ENCODE measurements at regions not wholly inside any gene's neighbourhood (a gene's known extent, or its start where the extent isn't known, plus 50 kb on each side); places are given as distances from the start of the nearest gene placed in this dataset.

GRCh38 chr6:140228491-140228890, 854.0 kb upstream of the CITED2 start:
- POLR2A ChIA-PET (ENCODE audit: unreplicated experiment): no interaction called here
- no peak overlapping the region for H3K27ac ChIP-seq
- no peaks in the 10 kb centered on the region for H3K9me3 ChIP-seq (ENCODE audit: insufficient read depth, low read depth)
- no peaks in the 10 kb centered on the region for H3K79me2 ChIP-seq (ENCODE audit: low read depth)
- TF ChIP-seq EZH2 (IDR thresholded peaks at IDR 0.05; ENCODE audit: low read depth): no peak
- no peak for TF ChIP-seq CTCF (conservative IDR thresholded peaks at IDR 0.05)
- H3K36me3 ChIP-seq (ENCODE audit: low read depth): no peaks in the 10 kb centered on the region
- H3K9me2 ChIP-seq (ENCODE audit: insufficient read depth): no peaks in the 10 kb centered on the region
- no peaks in the 10 kb centered on the region for H4K20me1 ChIP-seq (ENCODE audit: insufficient read depth)
- no peak for DNase-seq
- no peaks in the 10 kb centered on the region for H3K27me3 ChIP-seq (ENCODE audit: insufficient read depth, low read depth)
- H3K4me2 ChIP-seq: no peak overlapping the region
- CTCF ChIA-PET: no interaction called here
- intact Hi-C loops (cut with micrococcal nuclease; ENCODE audit: unreplicated experiment): no loop called here
- H3K4me3 ChIP-seq: no peak overlapping the region
- H2AFZ ChIP-seq: no peak overlapping the region
- BruUV-seq (replicated peaks): no TSS peak
- H3K4me1 ChIP-seq (replicated peaks; ENCODE audit: insufficient read depth): no peaks in the 10 kb centered on the region
- no peaks in the 10 kb centered on the region for H3F3A ChIP-seq (ENCODE audit: insufficient read depth, low read depth)

- Histone ChIP-seq H3K4me2 (no peak overlapping the region), H3K4me1 (replicated peaks; ENCODE audit: insufficient read depth) (no peaks in the 10 kb centered on the region), H3K36me3 (ENCODE audit: low read depth) (no peaks in the 10 kb centered on the region), H2AFZ (no peak overlapping the region), H3K79me2 (ENCODE audit: low read depth) (no peaks in the 10 kb centered on the region), H3K4me3 (no peak overlapping the region), H3K9me2 (ENCODE audit: insufficient read depth) (no peaks in the 10 kb centered on the region), H3K9me3 (ENCODE audit: insufficient read depth, low read depth) (no peaks in the 10 kb centered on the region), H3K27me3 (ENCODE audit: insufficient read depth, low read depth) (no peaks in the 10 kb centered on the region), H3F3A (ENCODE audit: insufficient read depth, low read depth) (no peaks in the 10 kb centered on the region), H4K20me1 (ENCODE audit: insufficient read depth) (no peaks in the 10 kb centered on the region), H3K27ac (no peak overlapping the region)
- no peak for TF ChIP-seq CTCF (conservative IDR thresholded peaks at IDR 0.05)
- TF ChIP-seq EZH2 (IDR thresholded peaks at IDR 0.05; ENCODE audit: low read depth): no peak
- no peak for DNase-seq
- ChIA-PET POLR2A (ENCODE audit: unreplicated experiment) (no interaction called here), CTCF (no interaction called here)
- intact Hi-C loops (cut with micrococcal nuclease; ENCODE audit: unreplicated experiment): no loop called here
- BruUV-seq (replicated peaks): no TSS peak
These were observed 852.2 kb upstream of the CITED2 start for GRCh38 chr6:140226637-140227036.

- Histone ChIP-seq H3K79me2 (ENCODE audit: low read depth) (no peaks in the 10 kb centered on the region), H3K9me3 (ENCODE audit: insufficient read depth, low read depth) (no peaks in the 10 kb centered on the region), H3K9me2 (ENCODE audit: insufficient read depth) (no peaks in the 10 kb centered on the region), H3K4me1 (replicated peaks; ENCODE audit: insufficient read depth) (no peaks in the 10 kb centered on the region), H3K27me3 (ENCODE audit: insufficient read depth, low read depth) (no peaks in the 10 kb centered on the region), H4K20me1 (ENCODE audit: insufficient read depth) (no peaks in the 10 kb centered on the region), H3K27ac (no peak overlapping the region), H3F3A (ENCODE audit: insufficient read depth, low read depth) (no peaks in the 10 kb centered on the region), H3K4me2 (no peak overlapping the region), H3K4me3 (no peak overlapping the region), H2AFZ (0 out of 2 replicates have a peak overlapping the region, but pooled peaks have one; percentile 23), H3K36me3 (ENCODE audit: low read depth) (no peaks in the 10 kb centered on the region)
- no peak for TF ChIP-seq CTCF (conservative IDR thresholded peaks at IDR 0.05)
- no peak for TF ChIP-seq EZH2 (IDR thresholded peaks at IDR 0.05; ENCODE audit: low read depth)
- DNase-seq: no peak
- BruUV-seq (replicated peaks): no TSS peak
- ChIA-PET POLR2A (ENCODE audit: unreplicated experiment) (interaction anchor here (0.5 kb wide), 1 partner anchor 124 kb away, joined by 4 read pairs; no protein-coding TSS in a partner anchor), CTCF (no interaction called here)
- intact Hi-C loops (cut with micrococcal nuclease; ENCODE audit: unreplicated experiment): no loop called here
These were observed 851.4 kb upstream of the CITED2 start for GRCh38 chr6:140225701-140226436.

All from PC-9 (cell line).